HEK293 (cell line): ENCODE measurements at regions not wholly inside any gene's neighbourhood (a gene's known extent, or its start where the extent isn't known, plus 50 kb on each side); places are given as distances from the start of the nearest gene placed in this dataset.

ENCODE experiments used
- CTCF ChIA-PET: fragments of 350-600 bp; formaldehyde crosslinking; extraction: SDS; loops from one replicate; lab custom pipeline; 2021; ENCODE audit warnings: antibody characterized with exemption; lab: Yijun Ruan, JAX
- POLR2A ChIA-PET: fragments of 300-600 bp; formaldehyde crosslinking; extraction: SDS; loops from one replicate; lab custom pipeline; 2020; ENCODE audit warnings: antibody characterized with exemption, inconsistent platforms; lab: Yijun Ruan, JAX
- H3K27ac ChIP-seq: fragments of 200-500 bp; sonication (Bioruptor generic); 2 replicates; pipeline ENCODE4 v1.5.1; 2014; ENCODE audit warnings: low read depth, low read length, control low read depth, inconsistent platforms; ENCODE audit errors: extremely low read depth
- H3K36me3 ChIP-seq, 2 experiments: fragments of 200-500 bp in 1 of 2; sonication (Bioruptor generic) in 1 of 2; 1 replicate in 1 of 2; 2 replicates in 1 of 2; pipeline ENCODE4 v1.5.1; 2014 to 2017; ENCODE audit warnings: inconsistent platforms in 2 of 2, low read length in 2 of 2; ENCODE audit not compliant: control insufficient read depth in 2 of 2, insufficient read depth in 1 of 2
- H3K4me1 ChIP-seq: fragments of 200-500 bp; sonication (Bioruptor generic); 2 replicates; pipeline ENCODE4 v1.5.1; 2014; ENCODE audit warnings: mild to moderate bottlenecking, low read length, inconsistent platforms; ENCODE audit not compliant: control insufficient read depth, insufficient read depth
- H3K4me3 ChIP-seq: 2 replicates; pipeline ENCODE4 v1.5.1; 2011; ENCODE audit warnings: low read depth, mild to moderate bottlenecking, control low read depth, low read length, moderate library complexity
- H3K9me3 ChIP-seq: fragments of 200-500 bp; sonication (Bioruptor generic); 2 replicates; pipeline ENCODE4 v1.5.1; 2014; ENCODE audit warnings: low read depth, low read length, inconsistent platforms; ENCODE audit not compliant: control insufficient read depth, insufficient read depth
- CTCF ChIP-seq: fragments of 450-650 bp; formaldehyde crosslinking; IDR thresholded peaks from 2 replicates; pipeline ENCODE4 v1.5.1; 2016; ENCODE audit warnings: missing biosample characterization, missing genetic modification characterization
- GLIS1 ChIP-seq: fragments of 450-650 bp; formaldehyde crosslinking; IDR thresholded peaks from 2 replicates; pipeline ENCODE4 v1.5.1; 2016; ENCODE audit warnings: missing biosample characterization, missing genetic modification characterization
- HIC1 ChIP-seq: fragments of 450-650 bp; formaldehyde crosslinking; IDR thresholded peaks from 2 replicates; pipeline ENCODE4 v1.5.1; 2016; ENCODE audit warnings: missing biosample characterization, missing genetic modification characterization
- KLF9 ChIP-seq: fragments of 450-650 bp; formaldehyde crosslinking; IDR thresholded peaks from 2 replicates; pipeline ENCODE4 v1.5.1; 2016; ENCODE audit warnings: missing biosample characterization, missing genetic modification characterization, low read depth
- OVOL3 ChIP-seq: fragments of 450-650 bp; formaldehyde crosslinking; IDR thresholded peaks from 2 replicates; pipeline ENCODE4 v1.5.1; 2016; ENCODE audit warnings: missing biosample characterization, missing genetic modification characterization
- PATZ1 ChIP-seq: fragments of 450-650 bp; formaldehyde crosslinking; IDR thresholded peaks from 2 replicates; pipeline ENCODE4 v1.5.1; 2016; ENCODE audit warnings: missing biosample characterization, missing genetic modification characterization
- PRDM4 ChIP-seq: fragments of 450-650 bp; formaldehyde crosslinking; IDR thresholded peaks from 2 replicates; pipeline ENCODE4 v1.5.1; 2017; ENCODE audit warnings: missing biosample characterization, missing genetic modification characterization
- ZBTB44 ChIP-seq: fragments of 450-650 bp; IDR thresholded peaks from 2 replicates; pipeline ENCODE4 v1.5.1; 2018; ENCODE audit warnings: missing biosample characterization, mild to moderate bottlenecking, missing genetic modification characterization
- ZNF148 ChIP-seq: fragments of 450-650 bp; formaldehyde crosslinking; IDR thresholded peaks from 2 replicates; pipeline ENCODE4 v1.5.0; 2017; ENCODE audit warnings: missing biosample characterization, missing genetic modification characterization, borderline replicate concordance
- ZNF2 ChIP-seq: fragments of 450-650 bp; formaldehyde crosslinking; IDR thresholded peaks from 2 replicates; pipeline ENCODE4 v1.5.1; 2016; ENCODE audit warnings: missing biosample characterization, missing genetic modification characterization
- ZNF214 ChIP-seq: fragments of 450-650 bp; formaldehyde crosslinking; IDR thresholded peaks from 2 replicates; pipeline ENCODE4 v1.5.1; 2017; ENCODE audit warnings: missing biosample characterization, mild to moderate bottlenecking, missing genetic modification characterization, borderline replicate concordance
- ZNF311 ChIP-seq: fragments of 450-650 bp; formaldehyde crosslinking; IDR thresholded peaks from 2 replicates; pipeline ENCODE4 v1.5.1; 2017; ENCODE audit warnings: missing biosample characterization, missing genetic modification characterization, borderline replicate concordance
- ZNF362 ChIP-seq: fragments of 450-650 bp; formaldehyde crosslinking; IDR thresholded peaks from 2 replicates; pipeline ENCODE4 v1.5.1; 2016; ENCODE audit warnings: missing biosample characterization, missing genetic modification characterization
- ZNF391 ChIP-seq: fragments of 450-650 bp; formaldehyde crosslinking; IDR thresholded peaks from 2 replicates; pipeline ENCODE4 v1.5.1; 2016; ENCODE audit warnings: low read depth, missing biosample characterization, missing genetic modification characterization, borderline replicate concordance
- ZNF433 ChIP-seq: fragments of 450-650 bp; formaldehyde crosslinking; IDR thresholded peaks from 2 replicates; pipeline ENCODE4 v1.5.1; 2016; ENCODE audit warnings: missing biosample characterization, missing genetic modification characterization, low read depth
- ZNF654 ChIP-seq: fragments of 450-650 bp; formaldehyde crosslinking; IDR thresholded peaks from 2 replicates; pipeline ENCODE4 v1.5.1; 2016; ENCODE audit warnings: low read depth, missing biosample characterization, missing genetic modification characterization
- ZNF658 ChIP-seq: fragments of 450-650 bp; formaldehyde crosslinking; IDR thresholded peaks from 2 replicates; pipeline ENCODE4; 2016; ENCODE audit warnings: missing biosample characterization, missing genetic modification characterization
- ZNF785 ChIP-seq: fragments of 450-650 bp; formaldehyde crosslinking; IDR thresholded peaks from 2 replicates; pipeline ENCODE4 v1.5.1; 2016; ENCODE audit warnings: missing biosample characterization, missing genetic modification characterization

GRCh38 chr18:73848656-73849055 lies 299.0 kb downstream of the FBXO15 start (continued):
- TF ChIP-seq KLF9 (tag by site-specific recombination) (no peak), ZNF658 (tag by site-specific recombination) (no peak), ZNF785 (tag by site-specific recombination) (no peak)

GRCh38 chr18:73843455-73843854 lies 304.2 kb downstream of the FBXO15 start:
- Histone ChIP-seq H3K36me3 (no peaks in the 10 kb centered on the region), H3K9me3 (no peaks in the 10 kb centered on the region), H3K4me3 (no peak overlapping the region), H3K4me1 (no peaks in the 10 kb centered on the region), H3K27ac (no peak overlapping the region)
- ChIA-PET POLR2A (no interaction called here), CTCF (interaction anchor here (0.5 to 3.2 kb wide), 22 partner anchors 7 to 1082 kb away, joined by 3 to 18 read pairs (median 4); no protein-coding TSS in a partner anchor)
- TF ChIP-seq ZNF391 (tag by site-specific recombination), result no peak
- TF ChIP-seq OVOL3, result no peak
- no peak for TF ChIP-seq GLIS1 (tag by site-specific recombination)
- TF ChIP-seq HIC1 (tag by site-specific recombination), result no peak
- no peak for TF ChIP-seq ZNF433 (tag by site-specific recombination)
- no peak for TF ChIP-seq ZNF148
- TF ChIP-seq ZNF311 (tag by site-specific recombination), result no peak
- TF ChIP-seq PRDM4 (tag by site-specific recombination), result no peak

GRCh38 chr18:73842795-73843394 lies 304.7 kb downstream of the FBXO15 start:
- Histone ChIP-seq H3K27ac (no peak overlapping the region), H3K9me3 (no peaks in the 10 kb centered on the region), H3K36me3 (no peaks in the 10 kb centered on the region), H3K4me3 (no peak overlapping the region), H3K4me1 (no peaks in the 10 kb centered on the region)
- ChIA-PET CTCF (interaction anchor here (0.5 to 3.2 kb wide), 24 partner anchors 8 to 1735 kb away, joined by 3 to 18 read pairs (median 4); no protein-coding TSS in a partner anchor), POLR2A (no interaction called here)
- TF ChIP-seq ZBTB44 (tag by site-specific recombination) (no peak), PATZ1 (tag by site-specific recombination) (no peak), ZNF2 (tag by site-specific recombination) (peak; percentile 88), CTCF (tag by site-specific recombination) (peak; percentile 33), ZNF214 (no peak), ZNF362 (tag by site-specific recombination) (no peak), ZNF654 (tag by site-specific recombination) (peak; percentile 49)
